Liver (tissue), 8 donors: ENCODE measurements at regions not wholly inside any gene's neighbourhood (a gene's known extent, or its start where the extent isn't known, plus 50 kb on each side); places are given as distances from the start of the nearest gene placed in this dataset.

ENCODE experiments used
- DNase-seq: peaks from one replicate; pipeline ENCODE4 v3.0.0-alpha.2; 2017; ENCODE audit warnings: low spot score
- H3K27ac ChIP-seq, 2 donors: one replicate each; pipeline ENCODE4 v1.7.0; 2013; ENCODE audit warnings: inconsistent platforms in 2 of 2, low read length in 2 of 2, control low read depth in 1 of 2, low read depth in 1 of 2, mild to moderate bottlenecking in 1 of 2
- H3K27me3 ChIP-seq, 4 donors: one replicate each; pipeline versions ENCODE4 v1.6.1 to v1.7.0; 2013; ENCODE audit warnings: low read length in 3 of 4, inconsistent platforms in 1 of 4, mild to moderate bottlenecking in 1 of 4, moderate library complexity in 1 of 4; ENCODE audit not compliant: control insufficient read depth in 4 of 4, insufficient read depth in 4 of 4
- H3K36me3 ChIP-seq, 4 donors: one replicate each; pipeline versions ENCODE4 v1.6.1 to v1.7.0; 2013; ENCODE audit warnings: low read length in 3 of 4, mild to moderate bottlenecking in 3 of 4, low read depth in 1 of 4, moderate library complexity in 1 of 4; ENCODE audit not compliant: control insufficient read depth in 4 of 4, insufficient read depth in 3 of 4
- H3K4me1 ChIP-seq, 4 donors: one replicate each; pipeline versions ENCODE4 v1.6.1 to v1.7.0; 2013; ENCODE audit warnings: low read length in 3 of 4, mild to moderate bottlenecking in 3 of 4, moderate library complexity in 1 of 4; ENCODE audit not compliant: control insufficient read depth in 4 of 4, insufficient read depth in 4 of 4
- H3K4me3 ChIP-seq, 3 donors: one replicate each; pipeline versions ENCODE4 v1.6.1 to v1.7.0; 2013; ENCODE audit warnings: low read length in 3 of 3, control low read depth in 1 of 3, low read depth in 1 of 3, mild to moderate bottlenecking in 1 of 3
- H3K9ac ChIP-seq, 2 donors: one replicate each; pipeline ENCODE4 v1.7.0; 2013; ENCODE audit warnings: low read length in 2 of 2, mild to moderate bottlenecking in 2 of 2, moderate library complexity in 2 of 2, control low read depth in 1 of 2, low read depth in 1 of 2
- H3K9me3 ChIP-seq, 4 donors: one replicate each; pipeline versions ENCODE4 v1.6.1 to v1.7.0; 2013; ENCODE audit warnings: low read length in 3 of 4; ENCODE audit not compliant: control insufficient read depth in 4 of 4
- EGR1 ChIP-seq, 2 donors: IDR thresholded peaks; 2 replicates each; pipeline ENCODE4 v1.6.1; 2016 to 2018; ENCODE audit warnings: antibody characterized with exemption in 2 of 2, low read depth in 2 of 2
- FOXA1 ChIP-seq: IDR thresholded peaks from 2 replicates; pipeline ENCODE4 v1.6.1; 2016; ENCODE audit warnings: antibody characterized with exemption
- FOXA2 ChIP-seq: IDR thresholded peaks from 2 replicates; pipeline ENCODE4 v1.6.1; 2016; ENCODE audit warnings: antibody characterized with exemption
- GABPA ChIP-seq, 2 donors: IDR thresholded peaks in 1 of 2; conservative IDR thresholded peaks in 1 of 2; 2 replicates each; pipeline ENCODE4 v1.6.1; 2016; ENCODE audit warnings: antibody characterized with exemption in 2 of 2, mild to moderate bottlenecking in 1 of 2, moderate library complexity in 1 of 2
- HNF4A ChIP-seq, 2 donors: conservative IDR thresholded peaks; 2 replicates each; pipeline ENCODE4 v1.6.1; 2016; ENCODE audit warnings: antibody characterized with exemption in 2 of 2, mild to moderate bottlenecking in 2 of 2
- HNF4G ChIP-seq: IDR thresholded peaks from 2 replicates; pipeline ENCODE4 v1.6.1; 2016; ENCODE audit warnings: antibody characterized with exemption
- JUND ChIP-seq, 2 donors: IDR thresholded peaks; 2 replicates each; pipeline ENCODE4 v1.6.1; 2016; ENCODE audit warnings: antibody characterized with exemption in 2 of 2
- NR2F2 ChIP-seq: IDR thresholded peaks from 2 replicates; pipeline ENCODE4 v1.6.1; 2016; ENCODE audit warnings: antibody characterized with exemption
- RAD21 ChIP-seq, 2 donors: IDR thresholded peaks; 2 replicates each; pipeline ENCODE4 v1.6.1; 2016; ENCODE audit warnings: antibody characterized with exemption in 2 of 2, mild to moderate bottlenecking in 2 of 2
- RXRA ChIP-seq, 2 donors: IDR thresholded peaks; 2 replicates each; pipeline ENCODE4 v1.6.1; 2017 to 2018; ENCODE audit warnings: antibody characterized with exemption in 2 of 2, mild to moderate bottlenecking in 1 of 2
- SP1 ChIP-seq: IDR thresholded peaks from 2 replicates; pipeline ENCODE4 v1.6.1; 2018; ENCODE audit warnings: antibody characterized with exemption, mild to moderate bottlenecking
- TAF1 ChIP-seq: conservative IDR thresholded peaks from 2 replicates; pipeline ENCODE4 v1.6.1; 2016; ENCODE audit warnings: antibody characterized with exemption, mild to moderate bottlenecking
- YY1 ChIP-seq: IDR thresholded peaks from 2 replicates; pipeline ENCODE4 v1.6.1; 2016; ENCODE audit warnings: antibody characterized with exemption, mild to moderate bottlenecking
- WGBS: extraction: QIAGEN DNeasy Blood & Tissue Kit; methylation state at CpG from one replicate; pipeline ENCODE4 v1.1.7; 2013; 5-methylcytosine and 5-hydroxymethylcytosine counted together
- TF ChIP-seq, protein P1 (sequence below): IDR thresholded peaks from 2 replicates; pipeline ENCODE4 v1.6.1; 2016; ENCODE audit warnings: antibody characterized with exemption
- TF ChIP-seq, protein P2 (sequence below): IDR thresholded peaks from 2 replicates; pipeline ENCODE4 v1.6.1; 2016; ENCODE audit warnings: antibody characterized with exemption, mild to moderate bottlenecking
- TF ChIP-seq, protein P3 (sequence below): IDR thresholded peaks from 2 replicates; pipeline ENCODE4 v1.6.1; 2016; ENCODE audit warnings: antibody characterized with exemption
- TF ChIP-seq, protein P4 (sequence below): fragments of 150-350 bp; IDR thresholded peaks from 2 replicates; pipeline ENCODE4 v1.5.1; 2017; ENCODE audit warnings: improper control_type of control experiment, low read depth, low read length; ENCODE audit not compliant: missing input control
- donor health status: healthy.
- donor health status: healthy.
- donor health status: healthy.
- donor health status: healthy.
- donor health status: healthy.

DNA sequence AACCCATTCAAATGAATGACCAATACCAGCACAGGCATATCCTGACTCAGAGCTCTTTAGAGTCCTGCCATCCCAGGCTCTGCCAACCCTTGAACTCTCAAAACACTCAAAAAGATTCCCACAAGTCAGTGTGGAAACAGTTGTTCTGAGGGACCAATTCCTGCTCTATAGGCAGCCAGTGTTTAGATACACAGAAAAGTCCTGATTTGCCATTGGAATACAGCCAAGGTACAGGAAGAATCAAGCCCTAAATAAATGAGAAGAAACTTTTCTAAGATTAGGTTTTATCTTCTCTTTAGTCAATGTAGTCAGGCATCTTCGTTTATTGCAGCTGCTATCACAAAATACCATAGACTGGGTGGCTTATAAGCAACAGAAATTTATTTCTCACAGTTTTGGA, 626.8 kb upstream of the ARID1B start:
- no peaks in the 10 kb centered on the region for H3K36me3 ChIP-seq
- no peak overlapping the region for H3K27ac ChIP-seq
- no peaks in the 10 kb centered on the region for H3K4me1 ChIP-seq
- H3K27me3 ChIP-seq, result no peaks in the 10 kb centered on the region
- DNase-seq, result no peak
- H3K9me3 ChIP-seq, result no peaks in the 10 kb centered on the region
- TF ChIP-seq RAD21 (IDR thresholded peaks at IDR 0.05) (no peak), HNF4A (conservative IDR thresholded peaks at IDR 0.05) (no peak), NR2F2 (no peak), FOXA2 (no peak), JUND (IDR thresholded peaks at IDR 0.05) (no peak), GABPA (IDR thresholded peaks at IDR 0.05 in 1 of 2, conservative IDR thresholded peaks at IDR 0.05 in 1 of 2) (no peak), EGR1 (IDR thresholded peaks at IDR 0.05; ENCODE audit: low read depth in 2 of 2) (no peak), FOXA1 (no peak), HNF4G (no peak), RXRA (IDR thresholded peaks at IDR 0.05) (no peak), SP1 (no peak)
- TF ChIP-seq, protein P1, sequence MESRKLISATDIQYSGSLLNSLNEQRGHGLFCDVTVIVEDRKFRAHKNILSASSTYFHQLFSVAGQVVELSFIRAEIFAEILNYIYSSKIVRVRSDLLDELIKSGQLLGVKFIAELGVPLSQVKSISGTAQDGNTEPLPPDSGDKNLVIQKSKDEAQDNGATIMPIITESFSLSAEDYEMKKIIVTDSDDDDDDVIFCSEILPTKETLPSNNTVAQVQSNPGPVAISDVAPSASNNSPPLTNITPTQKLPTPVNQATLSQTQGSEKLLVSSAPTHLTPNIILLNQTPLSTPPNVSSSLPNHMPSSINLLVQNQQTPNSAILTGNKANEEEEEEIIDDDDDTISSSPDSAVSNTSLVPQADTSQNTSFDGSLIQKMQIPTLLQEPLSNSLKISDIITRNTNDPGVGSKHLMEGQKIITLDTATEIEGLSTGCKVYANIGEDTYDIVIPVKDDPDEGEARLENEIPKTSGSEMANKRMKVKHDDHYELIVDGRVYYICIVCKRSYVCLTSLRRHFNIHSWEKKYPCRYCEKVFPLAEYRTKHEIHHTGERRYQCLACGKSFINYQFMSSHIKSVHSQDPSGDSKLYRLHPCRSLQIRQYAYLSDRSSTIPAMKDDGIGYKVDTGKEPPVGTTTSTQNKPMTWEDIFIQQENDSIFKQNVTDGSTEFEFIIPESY, result no peak
- TF ChIP-seq, protein P2, sequence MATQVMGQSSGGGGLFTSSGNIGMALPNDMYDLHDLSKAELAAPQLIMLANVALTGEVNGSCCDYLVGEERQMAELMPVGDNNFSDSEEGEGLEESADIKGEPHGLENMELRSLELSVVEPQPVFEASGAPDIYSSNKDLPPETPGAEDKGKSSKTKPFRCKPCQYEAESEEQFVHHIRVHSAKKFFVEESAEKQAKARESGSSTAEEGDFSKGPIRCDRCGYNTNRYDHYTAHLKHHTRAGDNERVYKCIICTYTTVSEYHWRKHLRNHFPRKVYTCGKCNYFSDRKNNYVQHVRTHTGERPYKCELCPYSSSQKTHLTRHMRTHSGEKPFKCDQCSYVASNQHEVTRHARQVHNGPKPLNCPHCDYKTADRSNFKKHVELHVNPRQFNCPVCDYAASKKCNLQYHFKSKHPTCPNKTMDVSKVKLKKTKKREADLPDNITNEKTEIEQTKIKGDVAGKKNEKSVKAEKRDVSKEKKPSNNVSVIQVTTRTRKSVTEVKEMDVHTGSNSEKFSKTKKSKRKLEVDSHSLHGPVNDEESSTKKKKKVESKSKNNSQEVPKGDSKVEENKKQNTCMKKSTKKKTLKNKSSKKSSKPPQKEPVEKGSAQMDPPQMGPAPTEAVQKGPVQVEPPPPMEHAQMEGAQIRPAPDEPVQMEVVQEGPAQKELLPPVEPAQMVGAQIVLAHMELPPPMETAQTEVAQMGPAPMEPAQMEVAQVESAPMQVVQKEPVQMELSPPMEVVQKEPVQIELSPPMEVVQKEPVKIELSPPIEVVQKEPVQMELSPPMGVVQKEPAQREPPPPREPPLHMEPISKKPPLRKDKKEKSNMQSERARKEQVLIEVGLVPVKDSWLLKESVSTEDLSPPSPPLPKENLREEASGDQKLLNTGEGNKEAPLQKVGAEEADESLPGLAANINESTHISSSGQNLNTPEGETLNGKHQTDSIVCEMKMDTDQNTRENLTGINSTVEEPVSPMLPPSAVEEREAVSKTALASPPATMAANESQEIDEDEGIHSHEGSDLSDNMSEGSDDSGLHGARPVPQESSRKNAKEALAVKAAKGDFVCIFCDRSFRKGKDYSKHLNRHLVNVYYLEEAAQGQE, result no peak
- TF ChIP-seq, protein P3, sequence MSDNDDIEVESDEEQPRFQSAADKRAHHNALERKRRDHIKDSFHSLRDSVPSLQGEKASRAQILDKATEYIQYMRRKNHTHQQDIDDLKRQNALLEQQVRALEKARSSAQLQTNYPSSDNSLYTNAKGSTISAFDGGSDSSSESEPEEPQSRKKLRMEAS, result no peak
- TF ChIP-seq, protein P4, sequence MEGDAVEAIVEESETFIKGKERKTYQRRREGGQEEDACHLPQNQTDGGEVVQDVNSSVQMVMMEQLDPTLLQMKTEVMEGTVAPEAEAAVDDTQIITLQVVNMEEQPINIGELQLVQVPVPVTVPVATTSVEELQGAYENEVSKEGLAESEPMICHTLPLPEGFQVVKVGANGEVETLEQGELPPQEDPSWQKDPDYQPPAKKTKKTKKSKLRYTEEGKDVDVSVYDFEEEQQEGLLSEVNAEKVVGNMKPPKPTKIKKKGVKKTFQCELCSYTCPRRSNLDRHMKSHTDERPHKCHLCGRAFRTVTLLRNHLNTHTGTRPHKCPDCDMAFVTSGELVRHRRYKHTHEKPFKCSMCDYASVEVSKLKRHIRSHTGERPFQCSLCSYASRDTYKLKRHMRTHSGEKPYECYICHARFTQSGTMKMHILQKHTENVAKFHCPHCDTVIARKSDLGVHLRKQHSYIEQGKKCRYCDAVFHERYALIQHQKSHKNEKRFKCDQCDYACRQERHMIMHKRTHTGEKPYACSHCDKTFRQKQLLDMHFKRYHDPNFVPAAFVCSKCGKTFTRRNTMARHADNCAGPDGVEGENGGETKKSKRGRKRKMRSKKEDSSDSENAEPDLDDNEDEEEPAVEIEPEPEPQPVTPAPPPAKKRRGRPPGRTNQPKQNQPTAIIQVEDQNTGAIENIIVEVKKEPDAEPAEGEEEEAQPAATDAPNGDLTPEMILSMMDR, result no peak
- H3K4me3 ChIP-seq, result no peak overlapping the region
- 52% methylated on average over 1 of the region's 1 CpG for whole genome bisulfite sequencing
- H3K9ac ChIP-seq, result no peak overlapping the region

DNA sequence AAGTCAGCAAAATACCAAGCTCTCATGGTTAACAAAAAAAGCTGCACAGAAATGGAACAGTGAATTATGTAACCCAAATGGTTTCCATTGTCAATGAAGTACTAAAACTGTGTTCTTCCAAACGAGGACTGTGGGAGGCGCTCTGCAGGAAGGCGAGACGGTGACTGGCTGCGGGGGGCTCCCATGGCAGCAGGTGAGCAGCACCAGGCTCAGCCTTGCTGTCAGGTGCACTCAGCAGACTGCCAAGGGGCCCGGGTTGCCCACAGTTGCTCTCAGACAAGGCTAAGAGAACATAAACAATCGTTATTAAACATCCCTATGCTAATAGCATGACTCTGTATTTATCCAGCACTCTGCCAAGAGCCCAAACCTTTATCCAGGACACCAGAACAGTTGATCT, 630.3 kb upstream of the ARID1B start:
- no peak for DNase-seq
- Histone ChIP-seq H3K4me3 (no peak overlapping the region), H3K36me3 (no peaks in the 10 kb centered on the region), H3K4me1 (no peaks in the 10 kb centered on the region), H3K9me3 (peaks cover 0 to 2% (median 0%) of the 10 kb centered on the region in 4 donors), H3K27me3 (no peaks in the 10 kb centered on the region), H3K9ac (no peak overlapping the region), H3K27ac (no peak overlapping the region)
- WGBS, result 54% methylated on average over 7 of the region's 7 CpGs
- TF ChIP-seq GABPA (IDR thresholded peaks at IDR 0.05 in 1 of 2, conservative IDR thresholded peaks at IDR 0.05 in 1 of 2), result no peak
- no peak for TF ChIP-seq RAD21 (IDR thresholded peaks at IDR 0.05)
- TF ChIP-seq HNF4A (conservative IDR thresholded peaks at IDR 0.05), result no peak
- no peak for TF ChIP-seq YY1
- TF ChIP-seq, protein P4, result no peak
- TF ChIP-seq, protein P1, result no peak
- no peak for TF ChIP-seq EGR1 (IDR thresholded peaks at IDR 0.05; ENCODE audit: low read depth in 2 of 2)
- no peak for TF ChIP-seq FOXA1
- no peak for TF ChIP-seq TAF1
